ENCODE measurements at regions not wholly inside any gene's neighbourhood (a gene's known extent, or its start where the extent isn't known, plus 50 kb on each side); places are given as distances from the start of the nearest gene placed in this dataset.

- TF ChIP-seq CTCF (IDR thresholded peaks at IDR 0.05; ENCODE audit: low read length) (no peak), EZH2 (IDR thresholded peaks at IDR 0.05; ENCODE audit: borderline replicate concordance, low read length) (no peak)
Measured at GRCh38 chr11:119853581-119854360, 124.8 kb upstream of the NECTIN1 start.

Measured in OCI-LY1 (cell line).